Stimulated activated CD4-positive, alpha-beta T cell treated with anti-CD3 and anti-CD28 coated beads, Interleukin-1b, Interleukin-23, amount 100 ng/mL, for 1 hour (primary cell): ENCODE measurements at regions not wholly inside any gene's neighbourhood (a gene's known extent, or its start where the extent isn't known, plus 50 kb on each side); places are given as distances from the start of the nearest gene placed in this dataset.

ENCODE experiments used
- DNase-seq, 2 donors: peaks; one replicate each; pipeline ENCODE4 v3.0.0-alpha.2; 2020; ENCODE audit warnings: low read depth in 2 of 2

DNA sequence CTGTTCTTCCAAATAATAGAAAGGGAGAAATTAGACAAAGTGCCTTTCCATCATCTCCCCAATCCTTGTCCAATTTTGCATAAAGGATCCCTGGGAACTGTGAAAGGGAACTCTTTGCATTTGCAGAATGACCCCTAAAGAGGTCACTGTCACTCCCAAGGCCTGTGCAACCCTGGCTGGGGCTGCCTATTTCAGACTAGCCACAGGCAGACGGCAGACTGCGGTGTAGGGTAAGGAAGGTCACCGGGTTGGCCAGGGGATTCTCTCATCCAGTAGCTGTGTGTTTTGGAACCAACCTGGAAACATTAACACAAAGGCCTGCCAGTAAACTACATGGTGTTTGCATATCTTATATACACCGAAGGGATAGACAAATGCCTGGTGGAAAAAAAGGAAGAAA, 818.7 kb downstream of the BCL11A start:
- no peak for DNase-seq

DNA sequence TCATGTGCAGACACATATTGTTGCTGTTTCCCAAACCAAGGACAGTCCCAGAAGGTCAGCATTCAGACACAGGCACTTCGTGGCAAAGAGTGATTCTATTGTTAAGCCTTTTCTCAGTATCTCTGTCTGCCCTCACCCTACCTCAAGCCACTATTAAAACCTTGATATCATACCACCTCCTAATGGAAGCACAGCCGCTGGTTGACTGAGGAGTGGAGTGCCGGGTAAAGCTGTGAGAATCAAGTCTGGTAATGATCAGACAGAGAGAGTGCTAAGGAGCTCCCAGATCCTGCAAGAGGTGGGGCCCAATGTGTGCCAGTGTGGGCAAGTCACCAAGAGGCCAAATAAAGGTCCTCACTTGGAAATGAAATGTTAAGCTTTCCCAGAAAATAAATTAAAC, 819.5 kb downstream of the BCL11A start:
- no peak for DNase-seq

DNA sequence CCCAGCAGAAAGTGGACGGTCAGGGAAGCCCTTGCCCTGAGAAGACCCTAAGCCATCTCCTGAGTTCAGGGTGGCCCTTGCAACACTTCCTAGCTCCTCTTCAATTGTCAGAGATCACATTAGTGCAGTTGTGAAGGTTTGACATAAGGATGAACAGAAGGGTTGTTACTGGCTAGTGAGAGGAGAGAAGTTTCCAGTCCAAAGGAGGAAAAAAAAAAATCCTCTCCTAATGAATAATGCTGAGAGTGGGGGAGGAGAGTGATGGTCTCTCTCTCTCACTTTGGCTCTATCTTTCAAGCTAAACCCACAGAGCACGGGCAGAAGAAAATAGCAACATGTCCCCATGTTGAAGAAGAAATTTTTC, 819.9 kb downstream of the BCL11A start:
- DNase-seq: no peak

DNA sequence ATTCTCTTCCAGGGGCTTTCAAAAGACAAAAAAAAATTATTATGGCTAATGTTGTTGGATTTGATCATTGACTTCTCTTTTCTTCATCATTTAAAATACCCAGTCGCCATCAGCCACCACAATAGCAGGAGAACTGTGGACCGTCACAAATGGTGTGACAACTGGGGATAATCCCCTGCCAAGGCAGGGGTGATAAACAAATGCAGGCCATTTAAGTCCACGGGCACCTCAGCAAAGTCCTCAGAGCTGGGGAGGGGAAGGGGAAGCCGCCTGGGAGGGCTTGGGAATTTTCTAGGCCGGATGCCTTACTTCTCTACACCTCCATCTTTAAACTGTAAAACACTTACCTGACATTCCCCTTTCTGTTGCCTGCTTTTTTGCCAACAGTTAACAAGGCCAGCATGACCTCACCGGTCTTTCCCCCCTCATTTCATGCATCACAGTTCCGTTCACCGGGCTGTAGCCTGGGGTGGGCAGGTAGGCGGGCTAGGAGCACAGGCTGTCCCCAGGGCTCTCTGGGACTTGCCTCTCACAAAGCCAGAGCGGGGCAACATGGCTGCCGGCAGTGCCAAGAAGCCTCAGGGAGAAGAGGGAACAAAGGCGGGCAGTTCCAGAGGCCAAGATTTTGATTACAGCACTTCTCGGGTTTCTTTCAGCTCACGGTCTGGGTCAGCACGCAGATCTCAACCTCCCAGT, 820.4 kb downstream of the BCL11A start:
- no peak for DNase-seq

DNA sequence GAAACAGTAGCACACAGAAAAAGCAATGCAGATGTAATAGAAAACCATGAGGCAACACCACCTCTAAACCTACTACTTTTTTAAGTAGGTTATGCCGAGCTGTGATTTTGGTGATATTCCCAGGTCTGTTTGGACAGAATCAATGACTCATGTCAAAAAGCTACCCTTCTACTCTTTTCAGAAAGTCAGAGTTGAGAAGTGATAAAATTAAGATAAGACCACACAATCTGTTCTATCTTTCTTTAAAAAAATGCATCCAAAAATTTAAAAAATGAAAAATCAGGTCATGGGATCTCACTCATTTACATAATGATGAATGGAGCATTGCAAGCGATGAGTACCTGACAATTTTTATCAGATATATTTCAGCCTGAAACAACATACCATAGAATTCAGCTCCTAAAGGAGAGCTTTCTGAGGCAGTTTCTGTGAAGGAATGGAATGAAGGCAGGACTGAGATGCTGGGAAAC, 826.3 kb downstream of the BCL11A start:
- no peak for DNase-seq

DNA sequence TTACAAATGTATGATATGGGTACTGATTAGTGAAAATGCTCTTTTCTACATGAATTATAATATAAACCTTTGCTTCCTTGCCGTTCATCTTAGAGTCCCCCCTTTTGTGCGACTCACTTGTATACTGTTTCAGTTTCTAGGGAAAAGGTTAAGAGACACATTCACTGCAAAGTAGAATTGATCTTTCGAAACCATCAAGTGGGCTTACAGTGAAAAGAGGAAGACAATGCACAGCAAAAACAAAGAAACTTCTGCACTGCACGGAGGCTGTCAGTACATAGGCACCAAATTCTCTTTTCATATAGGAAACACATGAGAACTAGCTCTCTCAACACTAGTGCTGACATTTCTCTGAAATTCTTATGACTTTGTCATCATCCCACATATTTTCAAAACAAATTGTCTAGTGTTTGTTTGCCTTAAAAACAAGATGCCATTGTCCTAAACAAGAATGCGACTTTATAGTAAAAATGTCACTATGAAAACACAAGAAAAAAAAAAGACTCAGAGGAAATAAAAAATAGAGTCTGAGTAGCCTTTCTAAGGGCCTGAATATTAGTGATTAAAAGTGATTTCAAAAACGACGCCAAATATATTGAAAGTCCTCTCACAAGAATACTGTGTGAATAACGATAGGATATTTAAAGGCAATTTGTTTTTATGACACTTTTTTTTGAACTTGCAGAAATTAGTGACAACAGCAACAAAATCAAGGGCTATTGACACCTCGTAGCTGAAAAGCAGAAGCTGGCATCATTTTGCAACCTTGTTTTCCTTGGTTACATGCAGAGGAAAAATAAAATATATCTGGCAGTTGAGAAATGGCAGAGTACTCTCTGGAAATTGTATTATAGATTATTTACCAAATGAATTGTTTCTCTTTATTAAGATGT, 827.0 kb downstream of the BCL11A start:
- no peak for DNase-seq

DNA sequence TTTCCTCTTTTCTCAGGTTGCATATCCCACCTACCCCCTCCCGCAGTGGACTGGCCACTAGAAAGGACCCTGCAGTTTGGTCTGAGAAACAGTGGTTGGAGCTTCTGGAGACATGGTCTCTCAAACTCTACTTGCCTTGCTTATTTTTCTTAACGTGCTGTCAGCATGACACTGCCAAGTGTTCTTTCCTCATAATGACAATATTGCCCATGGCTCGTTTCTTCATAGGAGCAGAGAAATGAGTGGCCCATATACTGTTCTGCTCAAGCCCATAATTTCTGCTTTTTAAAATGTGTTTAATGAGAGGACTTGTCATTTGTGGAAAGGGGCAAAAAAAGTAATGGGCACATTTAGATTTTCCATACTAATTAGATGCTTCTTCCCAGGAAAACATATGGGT, 828.7 kb downstream of the BCL11A start:
- DNase-seq: no peak

DNA sequence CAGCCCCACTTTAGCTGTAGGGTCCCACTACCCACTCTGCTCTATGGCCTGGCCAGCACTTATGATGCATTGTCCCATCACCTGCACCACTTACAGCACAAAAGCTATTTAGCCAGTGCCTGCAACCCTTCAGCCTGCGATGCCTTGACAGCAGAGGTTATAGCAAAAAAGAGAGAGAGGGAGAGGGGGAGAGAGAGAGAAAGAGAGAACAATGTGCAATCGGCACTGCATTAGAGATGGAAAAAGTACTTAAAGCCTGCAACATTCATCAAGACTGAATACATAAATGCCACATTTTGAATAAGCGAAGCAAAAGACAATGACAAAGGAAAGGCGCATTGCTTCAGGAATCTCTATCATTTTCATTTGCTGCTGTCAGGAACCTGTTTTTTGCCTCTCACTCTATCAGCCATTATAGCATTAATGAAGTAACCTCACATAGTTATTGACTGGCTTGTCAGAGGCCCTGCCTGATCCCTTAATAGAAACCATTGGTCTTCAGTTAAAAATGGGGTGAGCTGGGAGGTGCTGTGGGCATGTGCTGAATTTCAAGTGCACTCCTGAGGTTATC, 833.1 kb downstream of the BCL11A start:
- DNase-seq: no peak

DNA sequence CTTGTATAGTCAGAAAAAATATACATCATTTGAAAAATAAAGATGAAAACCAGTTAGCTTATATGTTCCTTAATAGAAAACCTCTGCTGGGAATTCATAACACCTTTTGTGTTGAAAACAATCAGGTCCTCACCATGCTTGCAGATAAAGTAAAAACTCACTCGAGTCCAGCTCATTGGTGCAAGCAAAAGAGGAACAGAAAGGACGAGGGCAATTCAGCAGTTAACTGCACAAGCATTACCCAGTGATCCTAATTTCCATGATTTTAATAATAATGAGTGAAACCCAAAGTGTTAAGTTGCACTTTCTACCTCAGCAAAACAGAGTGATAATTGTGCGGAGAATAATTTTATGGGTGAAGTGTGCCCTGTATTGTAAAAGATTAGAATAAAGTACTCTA, 839.9 kb downstream of the BCL11A start:
- DNase-seq: no peak

DNA sequence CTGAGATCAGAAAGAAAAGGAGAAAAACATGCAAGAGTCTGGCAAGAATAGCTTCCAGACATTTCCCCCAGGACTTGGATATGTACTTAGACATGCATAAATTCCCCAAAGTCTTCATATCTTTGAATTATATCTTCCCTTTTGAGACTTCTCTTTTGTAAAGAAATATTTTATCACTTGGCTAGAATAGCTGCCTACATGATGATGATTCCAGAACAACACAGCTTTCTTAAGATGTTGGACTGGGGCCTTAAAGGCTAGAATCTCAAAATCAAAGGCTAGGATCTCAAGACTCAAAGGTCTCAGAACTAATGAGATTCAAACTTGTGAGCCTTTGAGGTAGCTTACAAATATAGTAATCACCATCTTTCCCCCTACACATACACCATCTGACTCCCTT, 842.3 kb downstream of the BCL11A start:
- DNase-seq: no peak

DNA sequence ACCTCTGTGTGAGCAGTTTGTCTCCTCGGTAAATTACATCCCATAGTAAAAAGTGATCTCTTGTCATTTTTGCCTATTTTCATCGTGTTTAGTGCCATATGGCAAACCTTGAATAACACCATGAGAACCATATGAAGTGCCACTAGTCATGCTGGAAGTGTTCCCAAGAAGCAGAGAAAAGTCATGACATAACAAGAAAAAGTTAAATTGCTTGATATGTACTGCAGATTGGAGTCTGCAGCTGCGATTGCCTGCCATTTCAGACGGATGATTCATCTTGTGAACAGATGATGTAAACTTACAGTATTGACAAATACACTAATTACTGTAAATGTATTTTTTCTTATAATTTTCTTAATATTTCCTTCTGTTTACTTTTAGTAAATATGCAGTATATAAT, 846.7 kb downstream of the BCL11A start:
- DNase-seq: no peak

DNA sequence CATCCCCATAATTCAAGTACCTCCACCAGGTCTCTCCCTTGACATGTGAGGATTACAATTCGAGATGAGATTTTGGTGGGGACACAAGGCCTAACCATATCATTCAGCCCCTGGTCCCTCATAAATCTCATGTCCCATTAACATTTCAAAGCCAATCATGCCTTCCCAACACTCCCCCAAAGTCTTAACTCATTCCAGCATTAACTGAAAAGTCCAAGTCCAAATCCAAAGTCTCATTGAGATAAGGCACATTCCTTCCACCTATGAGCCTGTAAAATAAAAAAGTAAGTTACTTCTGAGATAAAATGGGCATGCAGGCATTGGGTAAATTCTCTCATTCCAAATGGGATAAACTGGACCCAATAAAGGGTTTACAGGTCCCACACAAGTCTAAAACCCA, 849.7 kb downstream of the BCL11A start:
- no peak for DNase-seq

DNA sequence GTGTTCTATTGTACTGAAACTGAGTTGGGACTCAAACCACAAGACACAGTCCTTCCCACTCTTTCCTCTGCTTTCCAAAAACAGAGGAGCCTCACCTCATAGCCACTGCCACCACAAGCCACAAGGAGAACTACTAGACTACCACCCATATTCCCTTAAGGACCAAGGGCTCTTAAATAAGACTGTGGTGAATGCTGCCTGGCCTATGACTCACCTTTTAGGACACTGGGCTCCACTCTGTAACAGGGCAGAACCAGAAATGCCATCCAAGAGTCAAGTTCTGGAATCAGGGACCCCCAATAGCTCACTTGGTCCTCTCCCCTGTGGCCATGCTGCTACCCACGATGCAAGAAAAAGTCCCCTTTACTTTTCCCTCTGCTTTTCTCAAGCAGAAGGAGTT, 851.4 kb downstream of the BCL11A start:
- no peak for DNase-seq

DNA sequence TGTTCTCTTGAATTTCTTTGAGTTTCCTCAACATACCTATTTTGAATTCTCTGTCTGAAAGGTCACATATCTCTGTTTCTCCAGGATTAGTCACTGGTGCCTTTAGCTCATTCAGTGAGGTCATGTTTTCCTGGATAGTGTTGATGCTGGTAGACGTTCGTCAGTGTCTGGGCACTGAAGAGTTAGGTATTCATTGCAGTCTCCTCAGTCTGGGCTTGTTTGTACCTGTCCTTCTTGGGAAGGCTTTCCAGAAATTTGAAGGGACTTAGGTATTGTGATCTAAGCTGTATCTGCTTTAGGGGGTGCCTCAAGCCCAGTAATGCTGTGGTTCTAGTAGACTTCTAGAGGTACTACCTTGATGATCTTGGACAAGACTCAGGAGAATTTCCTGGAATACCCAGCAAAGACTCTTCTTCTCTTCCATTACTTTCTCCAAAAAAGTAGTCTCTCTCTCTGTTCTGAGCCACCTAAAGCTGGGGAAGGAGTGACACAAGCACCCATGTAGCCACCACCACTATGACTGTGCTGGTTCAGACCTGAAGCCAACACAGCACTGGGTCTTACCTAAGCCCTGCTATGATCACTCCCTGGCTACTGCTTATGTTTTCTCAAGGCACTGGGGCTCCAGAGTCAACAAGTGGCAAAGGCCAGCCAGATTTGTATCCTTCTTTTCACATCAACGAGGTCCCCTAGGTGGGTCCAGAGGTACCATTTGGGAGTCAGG, 852.0 kb downstream of the BCL11A start:
- no peak for DNase-seq

DNA sequence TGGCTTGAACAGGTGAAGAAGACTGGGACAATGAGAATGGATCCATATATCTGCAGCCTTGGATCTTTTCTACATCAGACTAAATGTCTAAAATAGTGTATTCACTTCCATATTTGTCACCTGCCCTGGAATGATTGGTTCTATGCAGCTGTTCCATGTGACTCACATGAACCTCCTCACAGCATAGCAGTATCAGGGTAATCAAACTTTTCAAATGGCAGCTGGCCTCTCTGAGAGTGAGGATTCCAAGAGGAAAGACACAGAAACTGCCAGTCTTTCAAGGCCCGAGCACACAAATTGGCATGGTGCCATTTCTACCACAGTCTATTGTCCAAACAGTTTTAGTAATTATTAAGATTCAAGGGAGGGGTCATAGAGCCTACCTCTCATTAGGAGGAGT, 859.3 kb downstream of the BCL11A start:
- no peak for DNase-seq

DNA sequence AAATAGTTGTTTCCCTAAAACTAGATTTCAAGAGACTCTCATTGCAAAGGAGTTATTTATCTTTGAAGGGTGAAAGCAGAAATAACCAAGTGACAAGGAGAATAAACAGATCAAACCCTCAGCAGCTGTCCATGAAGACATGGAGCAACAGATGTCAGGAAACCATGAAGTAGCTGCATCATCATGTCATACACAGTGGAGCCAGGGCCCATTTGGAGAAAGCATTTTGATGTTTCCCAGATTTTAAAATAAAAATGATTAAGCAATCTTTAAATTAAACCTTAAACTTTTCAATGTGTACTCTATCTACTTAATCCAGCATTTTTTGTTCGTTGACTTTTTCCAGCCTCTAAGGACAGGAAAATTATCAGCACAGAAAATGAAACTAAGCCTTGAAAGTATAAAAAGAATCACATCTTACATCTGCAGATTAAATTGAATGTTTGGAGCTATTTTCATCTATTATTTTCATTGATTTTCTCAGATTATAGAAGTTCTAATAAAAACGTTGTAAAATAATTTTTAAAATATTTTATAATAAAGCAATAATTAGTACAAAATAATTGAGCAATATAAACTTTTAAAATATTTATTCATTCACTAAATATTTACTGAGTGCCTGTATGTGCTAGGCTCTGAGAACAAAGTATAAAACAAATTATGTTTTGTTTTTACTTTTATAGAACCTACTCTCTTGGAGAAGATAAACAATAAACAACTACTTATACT, 860.1 kb downstream of the BCL11A start:
- no peak for DNase-seq

DNA sequence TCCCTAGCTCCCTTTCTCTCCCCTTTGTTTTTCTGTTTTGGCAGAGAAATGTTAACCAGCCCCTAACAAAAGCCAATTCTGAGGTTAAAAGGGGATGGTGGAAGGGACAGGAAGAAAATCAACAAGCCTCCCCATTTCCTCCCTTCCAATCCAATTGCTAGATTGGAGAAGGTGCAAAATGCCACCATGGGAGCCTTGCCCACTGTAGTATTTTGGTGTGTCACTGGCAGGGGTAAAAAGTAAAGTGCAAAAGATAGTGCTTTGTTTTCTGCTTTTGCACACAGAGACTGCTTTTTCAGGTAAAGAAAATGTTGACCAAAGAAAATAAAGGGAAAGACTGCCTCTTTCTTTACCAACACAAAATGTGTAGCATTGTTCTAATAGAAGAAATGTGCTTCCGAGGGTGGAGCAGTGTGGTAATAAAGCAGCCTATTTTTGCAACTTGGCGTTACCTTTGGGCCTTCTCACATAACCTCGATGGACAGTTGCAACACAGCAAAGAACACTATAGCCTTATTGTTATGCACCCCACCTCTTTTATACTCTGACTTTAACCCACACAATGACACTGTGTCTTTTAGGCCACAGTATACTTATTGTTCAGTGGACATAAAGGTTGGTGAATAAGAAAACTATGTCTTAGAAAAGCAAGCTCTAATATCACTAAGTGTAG, 861.8 kb downstream of the BCL11A start:
- no peak for DNase-seq

DNA sequence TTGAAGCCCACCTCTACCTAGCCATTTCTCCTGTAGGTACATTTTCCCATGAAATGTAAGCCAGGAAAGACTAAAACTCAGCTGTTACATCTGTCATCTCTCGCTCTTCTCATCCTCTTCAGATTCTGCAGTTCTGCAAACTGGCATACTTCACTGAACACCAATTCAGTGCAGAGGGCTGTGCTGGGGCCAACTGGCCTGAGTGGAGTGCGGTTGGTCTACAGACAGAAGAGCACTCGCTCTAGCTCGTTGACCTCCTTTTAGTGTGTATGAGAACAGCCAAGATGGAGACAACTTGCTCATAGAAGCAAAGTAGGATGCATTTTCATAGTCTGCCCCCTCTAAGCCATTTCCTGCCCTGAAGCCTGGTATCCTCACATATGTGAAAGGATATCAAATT, 862.6 kb downstream of the BCL11A start:
- DNase-seq: no peak

DNA sequence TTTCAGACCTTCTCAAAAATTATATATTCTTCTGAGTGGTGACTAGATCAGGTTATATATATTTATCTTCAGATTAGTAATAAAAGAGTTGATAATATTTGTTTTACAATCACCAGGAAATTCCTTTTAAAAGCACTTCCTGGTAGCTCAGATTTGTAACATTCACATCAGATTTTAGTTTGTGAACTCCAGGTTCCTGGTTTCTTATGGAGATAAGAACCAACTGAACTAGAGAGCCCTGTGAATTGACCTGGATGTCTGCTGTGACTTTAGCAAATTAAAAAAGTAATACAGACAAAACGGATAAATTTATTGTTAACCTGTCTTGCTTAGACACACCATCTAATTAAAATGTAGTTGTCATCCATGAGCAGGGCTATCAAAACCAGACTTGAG, 868.7 kb downstream of the BCL11A start:
- no peak for DNase-seq

DNA sequence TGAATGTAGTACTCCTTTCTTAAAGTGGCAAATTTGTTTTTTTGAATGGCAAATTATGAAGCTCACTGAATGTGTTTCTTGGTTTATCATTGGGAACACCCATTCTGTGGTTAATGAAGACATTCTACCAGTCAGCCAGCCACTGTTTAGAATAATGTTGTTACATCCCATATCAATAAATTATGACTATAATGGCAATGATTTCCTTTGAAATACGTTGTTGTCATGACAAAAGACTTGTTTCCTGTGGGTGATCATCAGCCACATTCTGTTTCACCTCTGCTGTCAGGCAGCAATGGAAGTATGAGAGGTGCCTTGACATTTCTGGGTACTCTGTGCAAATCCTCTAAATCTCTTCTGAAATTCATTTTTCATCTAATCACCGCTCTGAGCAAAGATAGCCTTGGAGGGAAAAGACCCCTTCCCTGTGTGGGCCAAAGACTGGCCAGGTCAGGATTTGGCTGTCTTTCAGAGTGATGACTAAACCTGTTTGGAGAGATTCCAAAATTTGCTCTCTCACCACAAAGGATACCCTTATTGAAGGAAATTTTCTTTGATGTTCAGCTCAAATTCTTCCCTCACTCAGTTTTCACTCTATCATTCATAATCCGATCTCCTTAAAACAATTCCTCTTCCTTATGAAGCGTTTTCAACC, 869.2 kb downstream of the BCL11A start:
- no peak for DNase-seq

DNA sequence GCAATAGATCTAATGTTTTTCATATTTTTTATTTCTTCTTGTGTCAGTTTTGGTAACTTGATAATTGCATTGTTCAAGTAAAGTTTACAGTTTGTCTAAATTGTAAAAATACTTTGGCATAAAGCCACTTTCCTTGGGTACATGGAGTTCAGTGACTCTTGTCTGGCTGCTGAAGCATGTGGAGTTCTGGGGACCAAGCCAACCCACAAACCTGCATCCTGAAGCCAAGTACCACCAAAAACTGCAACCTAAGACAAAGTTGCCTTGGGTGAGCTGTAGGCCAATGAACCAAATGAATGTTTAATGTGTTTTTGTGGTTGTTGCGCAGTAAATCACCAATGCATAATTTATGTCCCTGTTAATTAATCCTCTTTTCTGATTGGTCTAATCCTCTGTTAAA, 872.6 kb downstream of the BCL11A start:
- DNase-seq: no peak
